PC-3 (cell line): ENCODE measurements at regions not wholly inside any gene's neighbourhood (a gene's known extent, or its start where the extent isn't known, plus 50 kb on each side); places are given as distances from the start of the nearest gene placed in this dataset.

ENCODE experiments used
- ATAC-seq: fragments of 200-7000 bp; cut with Tn5 transposase; 2 replicates; pipeline ENCODE4 v1.9.1; 2020; ENCODE audit warnings: mild to moderate bottlenecking, moderate library complexity
- BruUV-seq: library from RNA; stranded (reverse); fragments of 400-500 nt; replicated peaks from 2 replicates; lab custom pipeline; 2021; lab: Mats Ljungman, UMichigan
- CTCF ChIA-PET: fragments of 300-600 bp; sonication (Branson Sonifier 250); formaldehyde crosslinking; loops from one replicate; lab custom pipeline; 2022; ENCODE audit warnings: antibody characterized with exemption; lab: Charles Lee
- POLR2A ChIA-PET: fragments of 300-600 bp; sonication (Branson Sonifier 250); formaldehyde crosslinking; loops from one replicate; lab custom pipeline; 2022; ENCODE audit warnings: antibody characterized with exemption; ENCODE audit not compliant: unreplicated experiment; lab: Charles Lee
- DNase-seq: peaks from one replicate; pipeline ENCODE4 v3.0.0-alpha.2; 2015
- H2AFZ ChIP-seq: fragments of 300-600 bp; sonication (generic); 2 replicates; pipeline ENCODE4 v1.6.0; 2016; ENCODE audit warnings: antibody characterized with exemption, low read length
- H3F3A ChIP-seq: fragments of 300-600 bp; sonication (generic); one replicate; pipeline ENCODE4 v1.6.0; 2017; ENCODE audit warnings: antibody characterized with exemption, low read length, control low read depth, mild to moderate bottlenecking; ENCODE audit not compliant: unreplicated experiment
- H3K27ac ChIP-seq: fragments of 300-600 bp; sonication (generic); 2 replicates; pipeline ENCODE4 v1.5.1; 2016; ENCODE audit warnings: mild to moderate bottlenecking, low read length
- H3K27me3 ChIP-seq: fragments of 300-600 bp; sonication (generic); 2 replicates; pipeline ENCODE4 v1.6.1; 2016; ENCODE audit warnings: low read length, mixed read lengths
- H3K36me3 ChIP-seq: fragments of 300-600 bp; sonication (generic); 2 replicates; pipeline ENCODE4 v1.6.1; 2016; ENCODE audit warnings: low read depth, mixed run types, low read length, mixed read lengths
- H3K4me1 ChIP-seq: fragments of 300-600 bp; sonication (generic); 2 replicates; pipeline ENCODE4 v1.5.1; 2016; ENCODE audit warnings: low read length; ENCODE audit not compliant: insufficient read depth
- H3K4me2 ChIP-seq: fragments of 300-600 bp; sonication (generic); 2 replicates; pipeline ENCODE4 v1.6.0; 2016; ENCODE audit warnings: low read length
- H3K4me3 ChIP-seq: fragments of 300-600 bp; sonication (generic); 2 replicates; pipeline ENCODE4 v1.5.1; 2016; ENCODE audit warnings: mild to moderate bottlenecking, low read length, mixed read lengths
- H3K79me2 ChIP-seq: fragments of 300-600 bp; sonication (generic); 2 replicates; pipeline ENCODE4 v1.6.1; 2017; ENCODE audit warnings: low read length, mixed read lengths
- H3K9ac ChIP-seq: fragments of 300-600 bp; sonication (generic); 2 replicates; pipeline ENCODE4 v1.6.0; 2016; ENCODE audit warnings: mild to moderate bottlenecking, low read length
- H3K9me2 ChIP-seq: fragments of 300-600 bp; sonication (generic); replicated peaks from 2 replicates; pipeline ENCODE4 v1.6.1; 2016; ENCODE audit warnings: mixed run types, low read length, mixed read lengths
- H3K9me3 ChIP-seq: fragments of 300-600 bp; sonication (generic); 2 replicates; pipeline ENCODE4 v1.6.1; 2016; ENCODE audit warnings: low read length, mixed read lengths
- H4K20me1 ChIP-seq: fragments of 300-600 bp; sonication (generic); 2 replicates; pipeline ENCODE4 v1.6.1; 2016; ENCODE audit warnings: low read length, mixed read lengths
- EZH2 ChIP-seq: fragments of 300-600 bp; sonication (generic); IDR thresholded peaks from one replicate; pipeline ENCODE4 v1.6.1; 2017; ENCODE audit warnings: antibody characterized with exemption, mild to moderate bottlenecking, low read length; ENCODE audit not compliant: unreplicated experiment
- EZH2phosphoT487 ChIP-seq: fragments of 300-600 bp; sonication (generic); IDR thresholded peaks from 2 replicates; pipeline ENCODE4 v1.6.1; 2018; ENCODE audit warnings: mild to moderate bottlenecking, antibody characterized with exemption, low read length, borderline replicate concordance
- intact Hi-C: fragments of 100-400 bp; cut with micrococcal nuclease; formaldehyde crosslinking; loops from 2 replicates; pipeline ENCODE4 v1.9.0; 2023
- TF ChIP-seq, protein P1 (sequence below): fragments of 300-600 bp; sonication (generic); conservative IDR thresholded peaks from 2 replicates; pipeline ENCODE4 v1.5.1; 2017; ENCODE audit warnings: antibody characterized with exemption, low read depth, mild to moderate bottlenecking, low read length

DNA sequence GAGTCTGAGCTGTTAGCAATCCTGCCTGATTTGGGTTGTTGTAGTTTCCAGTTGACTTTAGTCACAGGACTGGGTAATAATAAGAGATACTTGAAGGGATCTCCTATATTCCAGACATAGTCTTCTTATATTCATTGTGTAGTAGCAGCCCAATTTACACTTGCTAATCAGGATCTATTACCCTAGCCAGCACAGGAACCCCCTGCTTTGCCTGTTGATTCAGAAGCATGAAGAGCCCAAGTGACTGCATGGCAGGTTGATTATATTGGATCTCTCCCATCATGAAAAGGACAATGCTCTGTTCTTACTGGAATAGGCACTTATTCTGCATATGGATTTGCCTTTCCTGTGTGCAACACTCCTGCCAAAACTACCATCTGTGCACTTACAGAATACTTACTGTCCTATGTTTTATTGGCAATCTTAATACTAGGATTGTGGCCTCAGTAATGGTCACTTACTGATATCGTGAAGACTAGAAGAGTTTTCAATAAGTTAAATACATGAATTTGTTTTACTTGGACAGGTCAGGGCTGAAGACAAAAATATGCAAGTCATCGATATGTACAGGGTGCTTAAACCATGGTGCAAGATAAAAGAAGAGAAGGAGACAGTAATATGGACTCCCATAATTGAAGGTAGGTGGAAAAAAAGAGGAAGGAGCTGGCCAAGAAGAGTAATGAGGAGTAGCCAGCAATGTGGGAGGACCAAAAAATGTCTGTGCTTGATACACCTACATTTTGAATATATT is 304.1 kb downstream of the MCTP2 start:
- Histone ChIP-seq H3K36me3 (no peaks in the 10 kb centered on the region), H3K4me1 (no peaks in the 10 kb centered on the region), H3K9me2 (no peaks in the 10 kb centered on the region), H3K4me2 (no peak overlapping the region), H4K20me1 (no peaks in the 10 kb centered on the region), H3K27me3 (peaks cover 19% of the 10 kb centered on the region), H3K79me2 (no peaks in the 10 kb centered on the region), H3K27ac (no peak overlapping the region), H3K4me3 (no peak overlapping the region), H2AFZ (no peak overlapping the region), H3F3A (no peaks in the 10 kb centered on the region), H3K9me3 (no peaks in the 10 kb centered on the region), H3K9ac (no peak overlapping the region)
- CTCF ChIA-PET = no interaction called here
- BruUV-seq = no TSS peak
- intact Hi-C loops = no loop called here
- TF ChIP-seq EZH2phosphoT487 (no peak), EZH2 (no peak)
- TF ChIP-seq, protein P1, sequence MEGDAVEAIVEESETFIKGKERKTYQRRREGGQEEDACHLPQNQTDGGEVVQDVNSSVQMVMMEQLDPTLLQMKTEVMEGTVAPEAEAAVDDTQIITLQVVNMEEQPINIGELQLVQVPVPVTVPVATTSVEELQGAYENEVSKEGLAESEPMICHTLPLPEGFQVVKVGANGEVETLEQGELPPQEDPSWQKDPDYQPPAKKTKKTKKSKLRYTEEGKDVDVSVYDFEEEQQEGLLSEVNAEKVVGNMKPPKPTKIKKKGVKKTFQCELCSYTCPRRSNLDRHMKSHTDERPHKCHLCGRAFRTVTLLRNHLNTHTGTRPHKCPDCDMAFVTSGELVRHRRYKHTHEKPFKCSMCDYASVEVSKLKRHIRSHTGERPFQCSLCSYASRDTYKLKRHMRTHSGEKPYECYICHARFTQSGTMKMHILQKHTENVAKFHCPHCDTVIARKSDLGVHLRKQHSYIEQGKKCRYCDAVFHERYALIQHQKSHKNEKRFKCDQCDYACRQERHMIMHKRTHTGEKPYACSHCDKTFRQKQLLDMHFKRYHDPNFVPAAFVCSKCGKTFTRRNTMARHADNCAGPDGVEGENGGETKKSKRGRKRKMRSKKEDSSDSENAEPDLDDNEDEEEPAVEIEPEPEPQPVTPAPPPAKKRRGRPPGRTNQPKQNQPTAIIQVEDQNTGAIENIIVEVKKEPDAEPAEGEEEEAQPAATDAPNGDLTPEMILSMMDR = no peak
- ATAC-seq (no peak), DNase-seq (no peak)
- POLR2A ChIA-PET = no interaction called here

- no peaks in the 10 kb centered on the region for H4K20me1 ChIP-seq
- H3K4me1 ChIP-seq = no peaks in the 10 kb centered on the region
- no peaks in the 10 kb centered on the region for H3K36me3 ChIP-seq
- no TSS peak for BruUV-seq
- no peaks in the 10 kb centered on the region for H3K9me3 ChIP-seq
- no peaks in the 10 kb centered on the region for H3K9me2 ChIP-seq
- ChIA-PET CTCF (no interaction called here), POLR2A (no interaction called here)
- ATAC-seq (no peak), DNase-seq (no peak)
- H2AFZ ChIP-seq = no peak overlapping the region
- peaks cover 9% of the 10 kb centered on the region for H3K27me3 ChIP-seq
- H3K27ac ChIP-seq = no peak overlapping the region
- no peak overlapping the region for H3K4me3 ChIP-seq
- TF ChIP-seq, protein P1 = no peak
- no peak for TF ChIP-seq EZH2
- no peak overlapping the region for H3K4me2 ChIP-seq
- no peak overlapping the region for H3K9ac ChIP-seq
- intact Hi-C loops = no loop called here
- H3F3A ChIP-seq = no peaks in the 10 kb centered on the region
- H3K79me2 ChIP-seq = no peaks in the 10 kb centered on the region
Observed at GRCh38 chr15:94536549-94536948, 305.2 kb downstream of the MCTP2 start.

DNA sequence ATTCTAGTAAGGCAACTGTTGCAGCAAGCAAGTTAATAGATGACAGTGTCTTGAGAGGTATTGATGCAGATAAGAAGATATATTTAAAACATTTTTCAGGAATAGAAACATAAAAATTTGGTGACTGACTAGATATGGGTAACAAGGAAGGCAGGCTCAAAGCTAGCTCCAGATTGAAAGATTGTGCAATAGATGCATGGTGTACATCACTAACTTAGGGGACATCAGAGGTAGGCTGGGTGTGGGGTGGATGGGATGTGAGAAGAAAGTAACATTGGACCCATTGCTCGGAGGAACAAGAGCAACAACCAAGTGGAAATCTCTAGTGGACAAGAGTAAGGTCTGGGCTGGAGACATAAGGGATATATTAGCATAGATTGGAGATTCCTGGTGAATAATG is 306.9 kb downstream of the MCTP2 start:
- DNase-seq = no peak
- Histone ChIP-seq H3K4me3 (no peak overlapping the region), H3K27ac (no peak overlapping the region), H3K36me3 (no peaks in the 10 kb centered on the region), H3F3A (no peaks in the 10 kb centered on the region), H2AFZ (no peak overlapping the region), H3K9ac (no peak overlapping the region), H3K9me2 (no peaks in the 10 kb centered on the region), H3K9me3 (no peaks in the 10 kb centered on the region), H3K27me3 (no peaks in the 10 kb centered on the region), H3K4me1 (no peaks in the 10 kb centered on the region), H4K20me1 (no peaks in the 10 kb centered on the region), H3K4me2 (no peak overlapping the region), H3K79me2 (no peaks in the 10 kb centered on the region)
- ATAC-seq = no peak
- BruUV-seq = no TSS peak
- POLR2A ChIA-PET = no interaction called here
- intact Hi-C loops = no loop called here
- CTCF ChIA-PET = no interaction called here
- TF ChIP-seq EZH2phosphoT487 (no peak), EZH2 (no peak)
- TF ChIP-seq, protein P1 = no peak
